HG03571 (cell line): ENCODE measurements at regions not wholly inside any gene's neighbourhood (a gene's known extent, or its start where the extent isn't known, plus 50 kb on each side); places are given as distances from the start of the nearest gene placed in this dataset.

ENCODE experiments used
- ATAC-seq: cut with Tn5 transposase; IDR thresholded peaks from one replicate; pipeline ENCODE4 v1.9.1; 2021; ENCODE audit not compliant: unreplicated experiment

DNA sequence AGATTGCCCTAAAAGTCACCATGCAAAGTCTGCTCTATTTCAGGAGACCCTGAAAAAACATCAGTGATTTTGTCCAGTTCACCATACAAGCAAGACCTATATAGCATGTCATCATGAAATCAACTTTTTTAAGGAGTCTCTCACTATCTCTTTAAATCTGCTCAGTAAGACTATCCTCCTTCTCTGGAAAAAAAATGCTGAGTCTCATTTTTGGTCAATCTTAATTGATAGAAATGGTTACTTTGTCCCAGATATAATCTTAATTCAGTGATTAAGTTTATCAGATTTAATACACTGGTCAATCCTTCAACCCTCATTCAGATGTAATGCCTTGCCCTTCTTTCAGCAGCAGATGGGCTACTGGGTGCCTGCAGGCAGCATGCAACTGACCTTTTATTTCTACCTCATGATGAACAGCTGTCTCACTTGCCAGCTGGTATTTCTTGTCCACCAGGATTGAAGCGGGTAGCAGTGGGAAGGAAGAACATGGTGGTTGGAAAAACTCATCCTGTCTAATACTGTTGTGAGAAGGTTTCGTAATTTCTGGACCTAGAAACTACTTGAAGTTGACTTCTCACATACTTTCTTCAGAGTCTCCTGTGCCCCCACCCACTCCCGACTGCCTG lies 375.3 kb downstream of the DNAH5 start:
- no peak for ATAC-seq

- no peak for ATAC-seq
Observed at GRCh38 chr5:13567819-13568218, 376.7 kb downstream of the DNAH5 start.

DNA sequence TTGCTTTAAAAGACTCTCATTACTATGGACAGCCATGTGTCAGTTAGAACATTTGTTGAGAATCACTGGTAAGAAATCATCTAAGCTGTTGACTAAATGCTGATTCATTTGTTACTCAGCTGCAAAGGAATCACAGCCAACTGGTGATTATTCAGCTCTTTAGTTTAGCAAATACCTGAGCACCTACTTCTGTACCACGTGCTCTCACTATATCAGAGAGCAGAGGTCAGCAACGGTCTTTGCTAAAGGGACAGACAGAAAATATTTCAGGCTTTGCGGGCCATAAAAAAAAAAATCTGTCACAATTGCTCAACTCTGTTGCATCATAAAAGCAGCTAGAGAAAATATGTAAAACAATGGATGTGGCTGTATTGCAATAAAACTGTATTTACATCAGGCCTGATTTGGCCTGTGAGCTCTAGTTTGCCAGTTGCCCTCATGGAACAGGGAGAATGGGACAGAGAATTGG lies 377.6 kb downstream of the DNAH5 start:
- no peak for ATAC-seq

- no peak for ATAC-seq
Observed at GRCh38 chr5:13558408-13558807, 386.1 kb downstream of the DNAH5 start.

DNA sequence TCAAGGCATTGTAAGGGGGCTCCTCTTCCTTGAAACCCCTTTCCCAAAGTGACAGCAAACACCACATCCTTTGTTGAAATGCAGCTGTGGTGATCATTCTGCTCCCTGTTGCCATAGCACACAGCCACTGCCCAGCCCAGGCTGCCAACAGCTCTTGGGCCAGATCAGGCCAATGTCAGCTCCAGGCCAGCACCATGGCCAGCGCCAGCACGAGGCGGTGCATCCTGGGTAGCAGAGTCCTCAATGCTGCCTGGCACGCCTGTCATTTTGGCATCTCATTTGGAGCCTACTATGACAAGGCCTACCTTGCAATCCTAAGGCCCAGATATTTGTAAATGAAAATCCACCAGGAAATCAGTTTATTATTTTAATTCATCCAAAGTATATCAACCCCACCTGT lies 390.6 kb downstream of the DNAH5 start:
- no peak for ATAC-seq

DNA sequence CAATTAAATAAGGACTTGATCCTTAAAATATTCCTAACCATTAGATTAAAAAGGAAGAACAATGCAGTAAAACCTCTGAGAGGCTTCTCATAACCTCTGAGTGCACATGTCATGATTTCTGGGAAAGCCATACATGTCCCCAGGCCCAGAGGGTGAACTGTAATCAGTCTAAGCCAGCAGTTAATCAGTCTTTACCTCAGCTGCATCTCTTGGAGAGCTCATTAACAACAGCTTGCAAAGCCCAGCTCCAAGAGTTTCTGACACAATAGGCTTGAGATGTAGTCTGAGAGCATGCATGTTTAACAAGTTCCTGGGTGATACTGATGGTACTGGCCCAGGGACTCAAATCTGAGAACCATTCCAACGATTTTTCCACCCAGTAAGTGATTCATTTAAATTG lies 392.1 kb downstream of the DNAH5 start:
- ATAC-seq: no peak

DNA sequence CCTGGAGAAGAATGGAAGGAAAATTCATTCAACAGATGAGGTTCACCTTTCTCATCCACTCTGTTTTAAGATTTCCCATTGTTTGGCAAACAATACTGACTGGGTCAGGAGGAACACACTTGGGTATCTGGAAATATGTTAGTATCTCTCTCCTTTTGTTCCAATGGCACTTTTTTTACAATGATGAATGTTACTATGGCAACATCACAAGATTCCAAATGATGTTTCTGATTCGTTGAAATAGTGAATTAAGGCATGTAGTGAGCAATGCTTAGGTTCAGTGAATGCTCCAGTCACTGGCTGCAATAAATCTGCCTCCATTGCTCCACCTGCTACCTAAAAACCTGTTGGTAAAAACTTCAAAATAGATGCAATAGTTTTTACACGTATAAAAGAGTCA lies 392.8 kb downstream of the DNAH5 start:
- ATAC-seq: no peak

DNA sequence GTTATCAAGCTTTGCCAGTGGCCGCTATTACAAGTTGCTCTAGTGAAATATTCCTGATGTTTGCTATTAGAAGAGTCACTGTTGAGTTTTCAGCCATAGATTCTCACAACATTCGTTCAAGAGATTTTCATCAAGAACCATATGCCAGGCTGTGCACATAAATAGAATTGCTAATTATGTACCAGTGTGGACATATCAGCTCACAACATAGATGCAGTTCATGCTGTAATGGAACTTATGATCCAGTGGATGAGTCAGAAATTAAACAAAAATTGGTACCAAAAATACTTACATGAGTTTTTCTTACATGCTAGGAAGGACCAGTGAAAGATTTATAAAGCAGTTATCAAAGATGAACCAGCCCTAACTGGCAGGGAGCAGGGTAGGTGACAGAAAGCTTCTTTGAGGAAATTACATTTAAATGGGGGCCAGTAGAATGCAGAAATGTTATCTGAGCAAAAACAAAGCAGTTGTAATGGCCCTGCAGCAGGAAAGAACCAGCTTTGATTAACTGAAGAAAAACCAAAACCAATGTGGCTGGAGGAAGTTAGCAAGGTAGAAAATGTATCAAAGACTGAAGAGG lies 404.2 kb downstream of the DNAH5 start:
- ATAC-seq: no peak

- ATAC-seq: no peak
Observed at GRCh38 chr5:13536933-13537332, 407.6 kb downstream of the DNAH5 start.

DNA sequence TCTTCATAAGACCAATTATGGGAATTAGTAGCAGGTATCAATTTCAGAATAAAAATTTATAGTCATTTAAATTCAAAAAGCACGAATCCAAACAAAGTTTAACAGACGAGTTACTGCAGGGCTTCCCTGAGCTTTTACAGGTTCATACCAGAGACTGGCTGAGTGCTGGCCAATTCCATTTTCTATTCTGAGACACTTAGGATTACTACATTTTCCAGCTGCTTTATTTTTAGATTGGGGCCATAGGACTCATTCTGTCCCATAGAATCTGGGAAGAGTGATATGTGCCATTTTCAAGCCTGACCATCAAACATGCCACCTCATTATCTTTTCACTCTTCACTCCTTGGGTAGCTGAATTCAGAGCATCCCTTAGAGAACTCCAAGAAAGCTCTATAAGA lies 410.7 kb downstream of the DNAH5 start:
- ATAC-seq: no peak

DNA sequence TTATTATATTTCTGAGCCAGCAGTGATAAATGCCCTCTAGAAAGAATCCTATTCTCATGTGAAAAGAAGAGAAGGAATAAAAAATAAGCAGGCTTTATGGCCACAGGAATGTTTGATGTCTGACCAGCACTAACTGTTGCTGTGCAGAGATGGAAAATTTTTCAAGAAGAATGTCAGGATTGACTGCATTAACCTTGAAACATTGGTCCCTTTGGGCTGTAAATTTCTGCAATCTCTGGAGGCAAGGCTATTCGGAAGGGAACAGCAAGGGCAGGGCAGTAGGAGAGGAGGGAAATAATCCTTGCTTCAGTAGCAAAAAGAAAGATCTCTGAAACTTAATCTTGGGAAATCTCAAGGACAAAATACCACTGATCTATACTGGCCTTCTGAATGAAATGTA lies 415.2 kb downstream of the DNAH5 start:
- no peak for ATAC-seq

GRCh38 chr5:13524936-13525335 lies 419.6 kb downstream of the DNAH5 start:
- no peak for ATAC-seq

- no peak for ATAC-seq
Observed at GRCh38 chr5:13519131-13519530, 425.4 kb downstream of the DNAH5 start.

GRCh38 chr5:13516195-13516594 lies 428.3 kb downstream of the DNAH5 start:
- ATAC-seq: no peak

GRCh38 chr5:13511442-13511841 lies 433.0 kb downstream of the DNAH5 start:
- ATAC-seq: no peak

DNA sequence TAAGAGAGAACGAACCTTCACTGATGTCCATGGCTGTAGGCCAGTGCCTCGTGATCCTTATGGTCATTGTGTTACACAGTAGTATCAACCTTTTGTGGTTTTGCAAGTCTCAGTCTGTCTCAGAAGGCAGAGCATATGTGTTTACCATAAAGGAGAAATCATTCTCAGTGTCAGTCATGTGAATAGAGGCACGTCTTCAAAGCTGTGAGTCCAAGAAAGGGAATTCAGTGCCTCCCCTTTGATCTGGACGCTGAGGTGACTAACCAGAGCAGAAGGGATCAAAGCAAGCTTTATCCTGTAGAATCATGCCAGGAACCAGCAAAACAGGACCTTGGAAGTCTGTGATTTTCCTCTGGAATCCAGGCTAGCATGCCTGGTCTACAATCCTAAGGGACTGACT lies 433.9 kb downstream of the DNAH5 start:
- ATAC-seq: no peak

- no peak for ATAC-seq
Observed at GRCh38 chr5:13508559-13508958, 435.9 kb downstream of the DNAH5 start.

- no peak for ATAC-seq
Observed at GRCh38 chr5:13505326-13505725, 439.2 kb downstream of the DNAH5 start.

GRCh38 chr5:13503017-13503416 lies 441.5 kb downstream of the DNAH5 start:
- ATAC-seq: no peak

DNA sequence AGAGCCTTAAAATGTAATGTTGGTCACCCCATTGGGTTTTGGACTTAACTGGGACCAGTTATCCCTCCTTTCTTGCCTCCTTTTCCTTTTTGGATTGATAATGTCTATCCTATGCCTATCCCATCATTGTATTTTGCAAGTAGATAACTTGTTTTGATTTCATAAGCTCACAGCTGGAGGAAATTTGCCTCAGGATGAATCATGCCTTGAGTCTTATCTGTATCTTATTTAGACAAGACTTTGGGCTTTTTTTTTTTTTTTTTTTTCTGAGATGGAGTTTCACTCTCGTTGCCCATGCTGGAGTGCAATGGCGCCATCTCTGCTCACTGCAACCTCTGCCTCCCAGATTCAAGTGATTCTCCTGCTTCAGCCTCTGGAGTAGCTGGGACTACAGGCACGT lies 443.3 kb downstream of the DNAH5 start:
- no peak for ATAC-seq

GRCh38 chr5:13498279-13498678 lies 446.2 kb downstream of the DNAH5 start:
- ATAC-seq: no peak

DNA sequence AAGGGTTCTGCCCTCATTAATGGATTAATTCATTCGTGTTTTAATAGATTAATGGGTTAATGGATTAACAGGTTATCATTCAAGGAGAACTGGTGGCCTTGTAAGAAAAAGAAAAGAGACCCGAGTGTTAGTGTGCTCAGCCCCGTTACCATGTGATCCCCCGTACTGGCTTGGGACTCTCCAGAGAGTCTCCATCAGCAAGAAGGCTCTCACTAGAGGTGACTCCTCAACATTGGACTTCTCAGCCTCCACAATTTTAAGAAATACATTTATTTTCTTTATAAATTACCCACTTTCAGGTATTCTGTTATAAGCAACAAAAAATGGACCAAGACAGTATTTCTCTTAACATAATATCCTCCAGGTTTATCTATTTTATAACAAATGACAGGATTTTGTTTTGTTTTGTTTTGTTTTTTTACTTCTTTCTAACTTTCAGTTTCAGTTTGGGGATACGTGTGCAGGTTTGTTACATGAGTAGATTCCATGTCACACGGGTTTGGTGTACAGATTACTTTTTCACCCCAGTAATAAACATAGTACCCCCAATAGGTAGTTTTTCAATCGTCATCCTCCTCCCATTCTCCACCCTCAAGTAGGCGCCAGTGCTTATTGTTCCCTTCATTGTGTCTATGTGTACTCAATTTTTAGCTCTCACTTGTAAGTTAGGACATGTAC lies 456.1 kb downstream of the DNAH5 start:
- no peak for ATAC-seq

DNA sequence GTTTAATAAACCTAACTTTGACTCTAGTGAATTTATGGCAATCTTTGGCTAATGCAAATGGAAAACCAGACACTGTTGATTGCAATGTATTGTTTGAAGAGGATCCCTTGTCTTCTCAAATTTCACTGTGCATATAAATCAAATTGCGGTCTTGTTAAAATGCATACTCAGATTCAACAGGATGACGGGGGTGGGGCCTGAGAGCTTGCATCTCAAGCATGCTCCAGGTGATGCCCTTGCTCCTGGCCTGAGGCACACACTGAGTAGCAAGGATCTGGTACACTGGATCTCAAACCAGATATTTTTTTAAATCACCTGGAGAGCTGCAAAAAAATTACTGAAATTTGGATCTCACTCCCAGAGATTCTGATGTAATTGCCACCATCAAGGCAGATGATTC lies 463.7 kb downstream of the DNAH5 start:
- ATAC-seq: no peak
